Endothelial cell of umbilical vein (primary cell): ENCODE measurements at regions not wholly inside any gene's neighbourhood (a gene's known extent, or its start where the extent isn't known, plus 50 kb on each side); places are given as distances from the start of the nearest gene placed in this dataset.

Experiments
- BruUV-seq: library from RNA; stranded (reverse); fragments of 400-500 nt; replicated peaks from 2 replicates; lab custom pipeline; 2021; lab: Mats Ljungman, UMichigan
- CTCF ChIA-PET: fragments of 300-600, 350-600 bp; sonication (Branson Sonifier 250); formaldehyde crosslinking; loops from one replicate; lab custom pipeline; 2021; ENCODE audit warnings: antibody characterized with exemption, inconsistent platforms; lab: Charles Lee
- POLR2A ChIA-PET: fragments of 300-600, 350-600 bp; sonication (Branson Sonifier 250); formaldehyde crosslinking; loops from one replicate; lab custom pipeline; 2021; ENCODE audit warnings: antibody characterized with exemption, inconsistent platforms; lab: Charles Lee
- DNase-seq: peaks from one replicate; pipeline ENCODE4 v3.0.0-alpha.2; 2011; ENCODE audit warnings: low read depth, low spot score
- FAIRE-seq: peaks from 2 replicates; lab custom pipeline; 2011; peaks lifted over from hg19 to GRCh38; lab: Jason Lieb, UNC
- H2AFZ ChIP-seq: 2 replicates; pipeline ENCODE4 v1.6.0; 2012; ENCODE audit warnings: low read depth, low read length, control low read depth, inconsistent platforms
- H3K27ac ChIP-seq: 2 replicates; pipeline ENCODE4 v1.5.1; 2011; ENCODE audit warnings: low read depth, mild to moderate bottlenecking, control low read depth, low read length, moderate library complexity; ENCODE audit not compliant: insufficient read depth
- H3K27me3 ChIP-seq, 2 experiments: 2 replicates each; pipeline versions ENCODE4 v1.6.0 to v1.6.1; 2011; ENCODE audit warnings: low read length in 2 of 2, mixed read lengths in 1 of 2; ENCODE audit not compliant: control insufficient read depth in 2 of 2, insufficient read depth in 2 of 2
- H3K36me3 ChIP-seq, 2 experiments: 2 replicates in 1 of 2; 3 replicates in 1 of 2; pipeline ENCODE4 v1.5.1; 2011; ENCODE audit warnings: low read length in 2 of 2, mild to moderate bottlenecking in 1 of 2, moderate library complexity in 1 of 2; ENCODE audit not compliant: control insufficient read depth in 2 of 2, insufficient read depth in 2 of 2; ENCODE audit errors: extremely low read depth in 1 of 2
- H3K4me1 ChIP-seq: 3 replicates; pipeline ENCODE4 v1.5.1; 2011; ENCODE audit warnings: mild to moderate bottlenecking, low read length; ENCODE audit not compliant: control insufficient read depth, insufficient read depth; ENCODE audit errors: extremely low read depth
- H3K4me2 ChIP-seq: 2 replicates; pipeline ENCODE4 v1.6.1; 2011; ENCODE audit warnings: low read length, control low read depth, mixed read lengths; ENCODE audit not compliant: insufficient read depth
- H3K4me3 ChIP-seq, 3 experiments: fragments of 200-600 bp in 1 of 3; sonication (generic), shearing (Covaris generic) in 1 of 3; replicated peaks in 1 of 3; 2 replicates each; pipeline ENCODE4 v1.5.1; 2011 to 2016; ENCODE audit warnings: control low read depth in 3 of 3, low read length in 3 of 3, mild to moderate bottlenecking in 2 of 3, inconsistent platforms in 1 of 3, low read depth in 1 of 3, moderate library complexity in 1 of 3; ENCODE audit not compliant: insufficient read depth in 1 of 3
- H3K79me2 ChIP-seq: 2 replicates; pipeline ENCODE4 v1.6.0; 2012; ENCODE audit warnings: low read length, inconsistent platforms; ENCODE audit not compliant: control insufficient read depth, insufficient read depth
- H3K9ac ChIP-seq: replicated peaks from 2 replicates; pipeline ENCODE3; 2011; ENCODE audit warnings: low read length, control low read depth; ENCODE audit not compliant: insufficient read depth; ENCODE audit errors: extremely low read depth
- H3K9me1 ChIP-seq: replicated peaks from 3 replicates; pipeline ENCODE4 v1.6.0; 2011; ENCODE audit warnings: mild to moderate bottlenecking, low read length; ENCODE audit not compliant: control insufficient read depth, insufficient read depth; ENCODE audit errors: extremely low read depth
- H3K9me3 ChIP-seq: replicated peaks from 2 replicates; pipeline ENCODE4 v1.5.1; 2012; ENCODE audit warnings: low read length, inconsistent platforms; ENCODE audit not compliant: control insufficient read depth, insufficient read depth
- H4K20me1 ChIP-seq: replicated peaks from 2 replicates; pipeline ENCODE3; 2011; ENCODE audit warnings: mild to moderate bottlenecking, low read length; ENCODE audit not compliant: control insufficient read depth, insufficient read depth; ENCODE audit errors: extremely low read depth
- CTCF ChIP-seq, 2 donors: IDR thresholded peaks; 1 replicate in 1 of 2; 2 replicates in 1 of 2; pipeline ENCODE4 v1.5.1; 2011; ENCODE audit warnings: low read length in 2 of 2, mild to moderate bottlenecking in 2 of 2, moderate library complexity in 2 of 2, control low read depth in 1 of 2, inconsistent platforms in 1 of 2, low read depth in 1 of 2; ENCODE audit not compliant: insufficient read depth in 1 of 2; ENCODE audit errors: extremely low read depth in 1 of 2
- EZH2 ChIP-seq: IDR thresholded peaks from 2 replicates; pipeline ENCODE4 v1.6.1; 2012; ENCODE audit warnings: borderline replicate concordance, low read depth, mild to moderate bottlenecking, moderate library complexity, low read length, inconsistent platforms; ENCODE audit not compliant: severe bottlenecking
- FOS ChIP-seq: IDR thresholded peaks from 2 replicates; pipeline ENCODE4 v1.6.1; 2011; ENCODE audit warnings: mild to moderate bottlenecking, low read length, moderate library complexity, borderline replicate concordance; ENCODE audit not compliant: insufficient read depth
- GATA2 ChIP-seq: IDR thresholded peaks from 2 replicates; pipeline ENCODE4 v1.7.0; 2011; ENCODE audit warnings: low read depth, mild to moderate bottlenecking, moderate library complexity, mixed read lengths, low read length; ENCODE audit not compliant: insufficient read length, insufficient read depth
- JUN ChIP-seq: IDR thresholded peaks from 2 replicates; pipeline ENCODE4 v1.6.1; 2011; ENCODE audit warnings: borderline replicate concordance, low read depth; ENCODE audit not compliant: insufficient read length, insufficient read depth
- MAX ChIP-seq: IDR thresholded peaks from 2 replicates; pipeline ENCODE4 v1.6.1; 2011; ENCODE audit not compliant: insufficient read depth, insufficient read length
- MYC ChIP-seq: IDR thresholded peaks from one replicate; pipeline ENCODE4 v1.6.1; 2011; ENCODE audit warnings: mild to moderate bottlenecking, low read depth, low read length
- POLR2A ChIP-seq: IDR thresholded peaks from 2 replicates; pipeline ENCODE4 v1.6.1; 2012; ENCODE audit warnings: low read depth, mild to moderate bottlenecking, control low read depth, low read length
- POLR2AphosphoS5 ChIP-seq: IDR thresholded peaks from 2 replicates; pipeline ENCODE4 v1.6.1; 2012; ENCODE audit warnings: low read depth, mild to moderate bottlenecking, control low read depth, low read length, moderate library complexity; ENCODE audit not compliant: insufficient read depth
- dilution Hi-C: fragments of 300-500 bp; cut with MboI; formaldehyde crosslinking; loops from one replicate; pipeline ENCODE4 v1.15.0; 2019; ENCODE audit warnings: low sequenced_read_pairs; ENCODE audit not compliant: extremely low pct_ligation_motif_present
- intact Hi-C: fragments of 100-400 bp; cut with micrococcal nuclease; formaldehyde crosslinking; loops from one replicate; pipeline ENCODE4 v1.10.0; 2022

GRCh38 chr2:17164550-17164949, 353.7 kb downstream of the RAD51AP2 start:
- TF ChIP-seq POLR2AphosphoS5, result no peak
- no peak for TF ChIP-seq EZH2
- TF ChIP-seq GATA2, result no peak
- TF ChIP-seq MYC, result no peak
- no peak for TF ChIP-seq JUN
- TF ChIP-seq MAX, result no peak
- TF ChIP-seq FOS, result no peak
- no peak for TF ChIP-seq CTCF (IDR thresholded peaks at IDR 0.05; ENCODE audit: extremely low read depth in 1 of 2, insufficient read depth in 1 of 2, low read depth in 1 of 2, low read length in 2 of 2)
- no peak for TF ChIP-seq POLR2A
- FAIRE-seq, result no peak
- ChIA-PET POLR2A (no interaction called here), CTCF (no interaction called here)
- no peak overlapping the region for H3K9ac ChIP-seq
- H3K79me2 ChIP-seq, result no peaks in the 10 kb centered on the region
- BruUV-seq, result no TSS peak
- DNase-seq, result no peak
- no peak overlapping the region for H3K27ac ChIP-seq
- dilution Hi-C loops, result no loop called here
- H3K9me3 ChIP-seq, result no peaks in the 10 kb centered on the region
- no peak overlapping the region for H3K4me3 ChIP-seq
- H3K4me1 ChIP-seq, result no peaks in the 10 kb centered on the region
- intact Hi-C loops, result no loop called here
- H3K36me3 ChIP-seq, result no peaks in the 10 kb centered on the region
- H3K9me1 ChIP-seq, result peaks cover 2% of the 10 kb centered on the region
- H3K27me3 ChIP-seq, result no peaks in the 10 kb centered on the region
- no peak overlapping the region for H3K4me2 ChIP-seq
- H4K20me1 ChIP-seq, result no peaks in the 10 kb centered on the region
- H2AFZ ChIP-seq, result no peak overlapping the region
